ENCODE measurements at regions not wholly inside any gene's neighbourhood (a gene's known extent, or its start where the extent isn't known, plus 50 kb on each side); places are given as distances from the start of the nearest gene placed in this dataset.
"Not testable (repeated sequence)": the region's sequence is repeated elsewhere in the genome, so short reads cannot be mapped to it uniquely, and the experiment has no call there.

- in situ Hi-C loops (cut with HindIII; ENCODE audit: low sequenced_read_pairs), result no loop called here
Observed at GRCh38 chr13:64531400-64531799, 2698.7 kb downstream of the PCDH9 start.

GRCh38 chr13:64529874-64530485 lies 2700.2 kb downstream of the PCDH9 start:
- in situ Hi-C loops (cut with HindIII; ENCODE audit: low sequenced_read_pairs), result no loop called here

GRCh38 chr13:64528838-64529237 lies 2701.3 kb downstream of the PCDH9 start:
- in situ Hi-C loops (cut with HindIII; ENCODE audit: low sequenced_read_pairs), result no loop called here

- in situ Hi-C loops (cut with HindIII; ENCODE audit: low sequenced_read_pairs), result no loop called here
Observed at GRCh38 chr13:64527561-64527960, 2702.6 kb downstream of the PCDH9 start.

- in situ Hi-C loops (cut with HindIII; ENCODE audit: low sequenced_read_pairs), result no loop called here
Observed at GRCh38 chr13:64525687-64526086, 2704.4 kb downstream of the PCDH9 start.

GRCh38 chr13:64510747-64511146 lies 2719.4 kb downstream of the PCDH9 start:
- in situ Hi-C loops (cut with HindIII; ENCODE audit: low sequenced_read_pairs), result no loop called here

GRCh38 chr13:64506246-64506645 lies 2723.9 kb downstream of the PCDH9 start:
- in situ Hi-C loops (cut with HindIII; ENCODE audit: low sequenced_read_pairs), result no loop called here

- in situ Hi-C loops (cut with HindIII; ENCODE audit: low sequenced_read_pairs), result no loop called here
Observed at GRCh38 chr13:64505336-64505910, 2724.7 kb downstream of the PCDH9 start.

GRCh38 chr13:64488731-64489130 lies 2741.4 kb downstream of the PCDH9 start:
- in situ Hi-C loops (cut with HindIII; ENCODE audit: low sequenced_read_pairs), result no loop called here

- in situ Hi-C loops (cut with HindIII; ENCODE audit: low sequenced_read_pairs), result no loop called here
Observed at GRCh38 chr13:64482373-64482772, 2747.8 kb downstream of the PCDH9 start.

GRCh38 chr13:64480672-64481071 lies 2749.5 kb downstream of the PCDH9 start:
- in situ Hi-C loops (cut with HindIII; ENCODE audit: low sequenced_read_pairs), result no loop called here

- in situ Hi-C loops (cut with HindIII; ENCODE audit: low sequenced_read_pairs), result no loop called here
Observed at GRCh38 chr13:64480211-64480610, 2749.9 kb downstream of the PCDH9 start.

- in situ Hi-C loops (cut with HindIII; ENCODE audit: low sequenced_read_pairs), result no loop called here
Observed at GRCh38 chr13:64477146-64477545, 2753.0 kb downstream of the PCDH9 start.

GRCh38 chr13:64476041-64476568 lies 2754.0 kb downstream of the PCDH9 start:
- in situ Hi-C loops (cut with HindIII; ENCODE audit: low sequenced_read_pairs), result not testable (repeated sequence)

- in situ Hi-C loops (cut with HindIII; ENCODE audit: low sequenced_read_pairs), result no loop called here
Observed at GRCh38 chr13:64471916-64472315, 2758.2 kb downstream of the PCDH9 start.

- in situ Hi-C loops (cut with HindIII; ENCODE audit: low sequenced_read_pairs), result no loop called here
Observed at GRCh38 chr13:64470751-64471150, 2759.4 kb downstream of the PCDH9 start.

GRCh38 chr13:64459778-64460177 lies 2770.4 kb downstream of the PCDH9 start:
- in situ Hi-C loops (cut with HindIII; ENCODE audit: low sequenced_read_pairs), result no loop called here

- in situ Hi-C loops (cut with HindIII; ENCODE audit: low sequenced_read_pairs), result no loop called here
Observed at GRCh38 chr13:64457976-64458375, 2772.2 kb downstream of the PCDH9 start.

GRCh38 chr13:64455124-64455523 lies 2775.0 kb downstream of the PCDH9 start:
- in situ Hi-C loops (cut with HindIII; ENCODE audit: low sequenced_read_pairs), result no loop called here

GRCh38 chr13:64453831-64454230 lies 2776.3 kb downstream of the PCDH9 start:
- in situ Hi-C loops (cut with HindIII; ENCODE audit: low sequenced_read_pairs), result no loop called here

GRCh38 chr13:64446372-64446771 lies 2783.8 kb downstream of the PCDH9 start:
- in situ Hi-C loops (cut with HindIII; ENCODE audit: low sequenced_read_pairs), result no loop called here

GRCh38 chr13:64441740-64442139 lies 2788.4 kb downstream of the PCDH9 start:
- in situ Hi-C loops (cut with HindIII; ENCODE audit: low sequenced_read_pairs), result no loop called here

- in situ Hi-C loops (cut with HindIII; ENCODE audit: low sequenced_read_pairs), result no loop called here
Observed at GRCh38 chr13:64438084-64438483, 2792.1 kb downstream of the PCDH9 start.

Measured in endothelial cell of hepatic sinusoid (primary cell).